Mesodermal cell (in vitro differentiated cells): ENCODE measurements at regions not wholly inside any gene's neighbourhood (a gene's known extent, or its start where the extent isn't known, plus 50 kb on each side); places are given as distances from the start of the nearest gene placed in this dataset.

Experiments
- H3K27ac ChIP-seq: 2 replicates; pipeline ENCODE4 v1.7.0; 2013; ENCODE audit warnings: mild to moderate bottlenecking, low read depth, low read length, moderate library complexity; ENCODE audit not compliant: severe bottlenecking
- H3K36me3 ChIP-seq: 2 replicates; pipeline ENCODE4 v1.7.1; 2013; ENCODE audit warnings: mild to moderate bottlenecking, low read length, moderate library complexity; ENCODE audit not compliant: control insufficient read depth, insufficient read depth
- H3K4me1 ChIP-seq: one replicate; pipeline ENCODE4 v1.7.1; 2013; ENCODE audit warnings: mild to moderate bottlenecking, low read length; ENCODE audit not compliant: insufficient read depth, control insufficient read depth, poor library complexity, severe bottlenecking
- H3K4me3 ChIP-seq: 2 replicates; pipeline ENCODE4 v1.7.0; 2013; ENCODE audit warnings: low read length, control low read depth, mild to moderate bottlenecking; ENCODE audit not compliant: insufficient read depth, poor library complexity, severe bottlenecking; ENCODE audit errors: extremely low read depth
- H3K9me3 ChIP-seq: 2 replicates; pipeline ENCODE4 v1.7.1; 2013; ENCODE audit warnings: mild to moderate bottlenecking, low read length, moderate library complexity; ENCODE audit not compliant: control insufficient read depth
- WGBS, 2 experiments: methylation state at CpG; one replicate each; pipeline ENCODE4 v1.1.5; 2013; ENCODE audit warnings: missing lambda C conversion rate in 2 of 2; ENCODE audit not compliant: insufficient coverage in 2 of 2; 5-methylcytosine and 5-hydroxymethylcytosine counted together

- H3K4me1 ChIP-seq, result no peaks in the 10 kb centered on the region
- H3K36me3 ChIP-seq, result no peaks in the 10 kb centered on the region
- H3K4me3 ChIP-seq, result no peak overlapping the region
- H3K9me3 ChIP-seq, result peaks cover 17% of the 10 kb centered on the region
- no peak overlapping the region for H3K27ac ChIP-seq
- no CpG with 5 or more reads among the region's 2 CpGs for WGBS, 2 experiments
These were observed 586.2 kb upstream of the NECTIN3 start for GRCh38 chr3:110485389-110485788.

- Histone ChIP-seq H3K4me1 (no peaks in the 10 kb centered on the region), H3K4me3 (no peak overlapping the region), H3K36me3 (no peaks in the 10 kb centered on the region), H3K9me3 (peaks cover 17% of the 10 kb centered on the region), H3K27ac (no peak overlapping the region)
- WGBS, 2 experiments, result no CpG with 5 or more reads among the region's 1 CpG
These were observed 583.8 kb upstream of the NECTIN3 start for GRCh38 chr3:110487840-110488239.

GRCh38 chr3:110491413-110491812 is 580.2 kb upstream of the NECTIN3 start:
- no peak overlapping the region for H3K27ac ChIP-seq
- H3K4me1 ChIP-seq, result peaks cover 3% of the 10 kb centered on the region
- H3K9me3 ChIP-seq, result peaks cover 13% of the 10 kb centered on the region
- no peaks in the 10 kb centered on the region for H3K36me3 ChIP-seq
- no peak overlapping the region for H3K4me3 ChIP-seq
- WGBS, 2 experiments, result 55 to 86% methylated on average over 2 to 3 of the region's 4 CpGs

GRCh38 chr3:110492876-110493275 is 578.7 kb upstream of the NECTIN3 start:
- Histone ChIP-seq H3K9me3 (peaks cover under 1% of the 10 kb centered on the region), H3K27ac (no peak overlapping the region), H3K4me1 (peaks cover 3% of the 10 kb centered on the region), H3K4me3 (no peak overlapping the region), H3K36me3 (no peaks in the 10 kb centered on the region)
- 86 to 100% methylated on average over 1 of the region's 2 CpGs for WGBS, 2 experiments

GRCh38 chr3:110493438-110494092 is 578.1 kb upstream of the NECTIN3 start:
- Histone ChIP-seq H3K27ac (no peak overlapping the region), H3K4me3 (no peak overlapping the region), H3K36me3 (no peaks in the 10 kb centered on the region), H3K9me3 (no peaks in the 10 kb centered on the region), H3K4me1 (peaks cover 3% of the 10 kb centered on the region)

GRCh38 chr3:110494093-110494490 is 577.5 kb upstream of the NECTIN3 start:
- Histone ChIP-seq H3K27ac (no peak overlapping the region), H3K4me1 (peaks cover 3% of the 10 kb centered on the region), H3K4me3 (no peak overlapping the region), H3K9me3 (no peaks in the 10 kb centered on the region), H3K36me3 (no peaks in the 10 kb centered on the region)
- whole genome bisulfite sequencing, 2 experiments, result no CpG with 5 or more reads among the region's 1 CpG

GRCh38 chr3:110494728-110495127 is 576.9 kb upstream of the NECTIN3 start:
- 89 to 90% methylated on average over 3 to 6 of the region's 8 CpGs for WGBS, 2 experiments
- H3K9me3 ChIP-seq, result no peaks in the 10 kb centered on the region
- no peak overlapping the region for H3K27ac ChIP-seq
- H3K4me1 ChIP-seq, result peaks cover 3% of the 10 kb centered on the region
- no peaks in the 10 kb centered on the region for H3K36me3 ChIP-seq
- H3K4me3 ChIP-seq, result no peak overlapping the region

- no peaks in the 10 kb centered on the region for H3K9me3 ChIP-seq
- H3K4me1 ChIP-seq, result peaks cover 3% of the 10 kb centered on the region
- no peak overlapping the region for H3K27ac ChIP-seq
- 74 to 83% methylated on average over 8 to 9 of the region's 9 CpGs for WGBS, 2 experiments
- H3K4me3 ChIP-seq, result no peak overlapping the region
- H3K36me3 ChIP-seq, result no peaks in the 10 kb centered on the region
These were observed 576.3 kb upstream of the NECTIN3 start for GRCh38 chr3:110495201-110495927.

- H3K4me3 ChIP-seq, result no peak overlapping the region
- WGBS, 2 experiments, result 92% methylated on average over 2 of the region's 2 CpGs
- H3K27ac ChIP-seq, result no peak overlapping the region
- no peaks in the 10 kb centered on the region for H3K9me3 ChIP-seq
- H3K36me3 ChIP-seq, result no peaks in the 10 kb centered on the region
- no peaks in the 10 kb centered on the region for H3K4me1 ChIP-seq
These were observed 567.2 kb upstream of the NECTIN3 start for GRCh38 chr3:110504401-110504800.

- H3K4me3 ChIP-seq, result no peak overlapping the region
- H3K9me3 ChIP-seq, result no peaks in the 10 kb centered on the region
- no peaks in the 10 kb centered on the region for H3K4me1 ChIP-seq
- no peaks in the 10 kb centered on the region for H3K36me3 ChIP-seq
- WGBS, 2 experiments, result 80% methylated on average over 1 of the region's 4 CpGs; no CpG with 5 or more reads in 1 of the 2 experiments
- H3K27ac ChIP-seq, result no peak overlapping the region
These were observed 566.7 kb upstream of the NECTIN3 start for GRCh38 chr3:110504901-110505300.

- Histone ChIP-seq H3K36me3 (no peaks in the 10 kb centered on the region), H3K4me3 (no peak overlapping the region), H3K27ac (no peak overlapping the region), H3K4me1 (no peaks in the 10 kb centered on the region), H3K9me3 (no peaks in the 10 kb centered on the region)
- 95 to 96% methylated on average over 4 of the region's 4 CpGs for WGBS, 2 experiments
These were observed 564.7 kb upstream of the NECTIN3 start for GRCh38 chr3:110506890-110507289.
